Subcutaneous abdominal adipose tissue (tissue), 5 donors: ENCODE measurements at regions not wholly inside any gene's neighbourhood (a gene's known extent, or its start where the extent isn't known, plus 50 kb on each side); places are given as distances from the start of the nearest gene placed in this dataset.
"Not testable (repeated sequence)": the region's sequence is repeated elsewhere in the genome, so short reads cannot be mapped to it uniquely, and the experiment has no call there.

Experiments
- H3K27ac ChIP-seq: one replicate; pipeline ENCODE4 v1.7.0; 2013; ENCODE audit warnings: low read depth, mild to moderate bottlenecking, inconsistent platforms, low read length, moderate library complexity
- H3K27me3 ChIP-seq, 5 donors: one replicate each; pipeline ENCODE4 v1.7.0; 2013; ENCODE audit warnings: low read length in 5 of 5, inconsistent platforms in 1 of 5; ENCODE audit not compliant: control insufficient read depth in 5 of 5, insufficient read depth in 4 of 5
- H3K36me3 ChIP-seq, 5 donors: one replicate each; pipeline ENCODE4 v1.7.0; 2013; ENCODE audit warnings: low read length in 5 of 5; ENCODE audit not compliant: control insufficient read depth in 5 of 5, insufficient read depth in 5 of 5
- H3K4me1 ChIP-seq, 5 donors: one replicate each; pipeline ENCODE4 v1.7.0; 2013; ENCODE audit warnings: low read length in 5 of 5, mild to moderate bottlenecking in 3 of 5, moderate library complexity in 1 of 5; ENCODE audit not compliant: control insufficient read depth in 5 of 5, insufficient read depth in 5 of 5
- H3K4me3 ChIP-seq, 5 donors: one replicate each; pipeline ENCODE4 v1.7.0; 2013; ENCODE audit warnings: low read length in 5 of 5, low read depth in 1 of 5
- H3K9ac ChIP-seq, 5 donors: one replicate each; pipeline ENCODE4 v1.7.0; 2013; ENCODE audit warnings: low read length in 5 of 5, mild to moderate bottlenecking in 4 of 5, moderate library complexity in 3 of 5
- H3K9me3 ChIP-seq, 5 donors: one replicate each; pipeline ENCODE4 v1.7.0; 2013; ENCODE audit warnings: low read length in 5 of 5; ENCODE audit not compliant: control insufficient read depth in 5 of 5
- donor health status: healthy.
- donor health status: healthy.
- donor health status: healthy.
- donor health status: healthy.
- donor health status: healthy.

- Histone ChIP-seq H3K36me3 (no peaks in the 10 kb centered on the region), H3K9me3 (peaks cover 0 to 4% (median 0%) of the 10 kb centered on the region in 5 donors), H3K27me3 (peaks cover 0 to 3% (median 0%) of the 10 kb centered on the region in 5 donors), H3K27ac (no peak overlapping the region), H3K4me1 (no peaks in the 10 kb centered on the region), H3K9ac (no peak overlapping the region), H3K4me3 (no peak overlapping the region)
Observed at GRCh38 chrX:88072339-88073030, 554.9 kb downstream of the KLHL4 start.

GRCh38 chrX:88101968-88102367, 584.4 kb downstream of the KLHL4 start:
- no peaks in the 10 kb centered on the region for H3K36me3 ChIP-seq
- H3K27ac ChIP-seq: no peak overlapping the region
- H3K4me3 ChIP-seq: no peak overlapping the region
- H3K4me1 ChIP-seq: no peaks in the 10 kb centered on the region
- no peak overlapping the region for H3K9ac ChIP-seq
- peaks cover 0 to 3% (median 0%) of the 10 kb centered on the region in 5 donors for H3K27me3 ChIP-seq
- H3K9me3 ChIP-seq: peaks cover 0 to 3% (median 0%) of the 10 kb centered on the region in 5 donors

- H3K9me3 ChIP-seq: no peaks in the 10 kb centered on the region
- H3K27me3 ChIP-seq: no peaks in the 10 kb centered on the region
- no peak overlapping the region for H3K9ac ChIP-seq
- H3K36me3 ChIP-seq: no peaks in the 10 kb centered on the region
- no peaks in the 10 kb centered on the region for H3K4me1 ChIP-seq
- H3K4me3 ChIP-seq: no peak overlapping the region
- no peak overlapping the region for H3K27ac ChIP-seq
Observed at GRCh38 chrX:88135735-88136134, 611.3 kb upstream of the CPXCR1 start.

DNA sequence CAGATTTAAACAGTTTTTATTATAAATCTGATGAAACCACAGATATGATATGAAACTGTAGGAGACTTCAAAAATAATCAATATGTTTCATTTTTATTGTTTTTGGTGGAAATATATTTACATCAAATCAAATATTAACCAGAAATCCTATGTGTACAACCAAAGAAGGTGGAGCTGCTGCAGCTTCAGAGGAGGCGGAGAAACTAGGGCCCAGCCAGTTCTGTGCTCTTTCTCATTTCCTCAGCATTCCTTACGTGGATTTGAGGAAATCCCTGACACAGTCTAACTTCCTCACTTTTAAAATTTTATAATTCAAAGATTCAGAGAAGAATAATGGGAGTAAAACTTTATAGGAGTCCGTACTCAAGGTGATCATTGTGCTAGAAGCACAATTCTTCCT, 610.7 kb upstream of the CPXCR1 start:
- H3K4me1 ChIP-seq: no peaks in the 10 kb centered on the region
- H3K27ac ChIP-seq: no peak overlapping the region
- H3K36me3 ChIP-seq: no peaks in the 10 kb centered on the region
- H3K27me3 ChIP-seq: no peaks in the 10 kb centered on the region
- no peaks in the 10 kb centered on the region for H3K9me3 ChIP-seq
- H3K9ac ChIP-seq: no peak overlapping the region
- H3K4me3 ChIP-seq: no peak overlapping the region

DNA sequence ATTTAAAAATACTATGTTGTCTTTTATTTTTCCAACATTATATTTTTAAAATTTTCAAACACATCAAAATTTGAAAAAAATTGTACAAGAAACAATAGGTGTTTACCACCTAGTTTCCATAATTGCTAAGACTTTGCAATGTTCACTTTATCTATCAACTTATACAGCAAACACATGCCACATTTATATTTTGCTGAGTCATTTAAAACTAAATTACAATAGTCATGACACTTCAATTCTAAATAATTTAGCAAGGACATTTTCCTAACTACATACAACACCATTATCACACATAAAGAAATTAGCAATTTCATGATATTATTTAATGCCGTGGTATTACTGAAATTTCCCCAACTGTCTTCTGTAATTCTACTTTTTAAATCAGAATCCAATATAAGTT, 600.4 kb upstream of the CPXCR1 start:
- H3K9me3 ChIP-seq: no peaks in the 10 kb centered on the region
- H3K4me3 ChIP-seq: no peak overlapping the region
- peaks cover 0 to 3% (median 0%) of the 10 kb centered on the region in 5 donors for H3K27me3 ChIP-seq
- H3K4me1 ChIP-seq: no peaks in the 10 kb centered on the region
- no peak overlapping the region for H3K27ac ChIP-seq
- no peak overlapping the region for H3K9ac ChIP-seq
- no peaks in the 10 kb centered on the region for H3K36me3 ChIP-seq

DNA sequence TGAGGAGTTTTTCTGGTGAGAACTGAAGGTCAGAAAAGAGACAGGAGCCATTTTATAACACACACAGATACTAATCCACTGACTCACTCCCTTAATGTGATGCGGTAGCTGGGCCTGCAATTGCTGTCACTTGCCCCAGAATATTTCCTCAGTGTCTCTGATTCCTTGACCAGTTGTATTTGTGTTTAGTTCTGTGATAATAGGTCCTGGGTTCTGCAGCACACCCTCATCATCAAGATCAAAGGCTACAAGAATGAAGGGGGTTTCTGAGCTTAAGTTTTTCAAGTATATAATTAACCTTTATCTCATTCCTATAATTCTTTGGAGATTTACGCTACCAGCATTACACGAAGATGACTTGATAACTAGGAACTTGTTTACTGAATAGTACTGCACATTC, 576.5 kb upstream of the CPXCR1 start:
- peaks cover 0 to 10% (median 5%) of the 10 kb centered on the region in 5 donors for H3K27me3 ChIP-seq
- no peak overlapping the region for H3K27ac ChIP-seq
- no peak overlapping the region for H3K9ac ChIP-seq
- peaks cover 0 to 5% (median 0%) of the 10 kb centered on the region in 5 donors for H3K9me3 ChIP-seq
- no peak overlapping the region for H3K4me3 ChIP-seq
- no peaks in the 10 kb centered on the region for H3K4me1 ChIP-seq
- peaks cover 0 to 2% (median 0%) of the 10 kb centered on the region in 5 donors for H3K36me3 ChIP-seq

DNA sequence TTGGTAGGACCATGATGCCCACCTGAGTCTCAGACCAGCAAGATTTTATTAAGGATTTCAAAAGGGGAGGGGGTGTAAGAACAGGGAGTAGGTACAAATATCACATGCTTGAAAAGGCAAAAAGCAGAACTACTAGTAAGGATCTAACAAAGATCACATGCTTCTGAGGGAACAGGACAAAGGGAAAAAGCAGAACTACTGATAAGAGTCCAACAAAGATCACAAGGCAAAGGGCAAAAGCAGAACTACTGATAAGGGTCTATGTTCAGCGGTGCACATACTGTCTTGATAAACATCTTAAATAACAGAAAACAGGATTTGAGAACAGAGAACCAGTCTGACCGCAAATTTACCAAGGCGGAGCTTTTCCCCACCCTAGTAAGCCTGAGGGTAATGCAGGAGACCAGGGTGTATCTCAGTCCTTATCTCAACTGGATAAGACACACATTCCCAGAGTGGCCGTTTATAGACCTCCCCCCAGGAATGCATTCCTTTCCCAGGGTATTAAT, 573.0 kb upstream of the CPXCR1 start:
- H3K9me3 ChIP-seq, H3K36me3 ChIP-seq, H3K27ac ChIP-seq, H3K4me3 ChIP-seq, H3K4me1 ChIP-seq, H3K9ac ChIP-seq: not testable (repeated sequence)
- peaks cover 1 to 11% (median 2%) of the 10 kb centered on the region in 5 donors for H3K27me3 ChIP-seq

DNA sequence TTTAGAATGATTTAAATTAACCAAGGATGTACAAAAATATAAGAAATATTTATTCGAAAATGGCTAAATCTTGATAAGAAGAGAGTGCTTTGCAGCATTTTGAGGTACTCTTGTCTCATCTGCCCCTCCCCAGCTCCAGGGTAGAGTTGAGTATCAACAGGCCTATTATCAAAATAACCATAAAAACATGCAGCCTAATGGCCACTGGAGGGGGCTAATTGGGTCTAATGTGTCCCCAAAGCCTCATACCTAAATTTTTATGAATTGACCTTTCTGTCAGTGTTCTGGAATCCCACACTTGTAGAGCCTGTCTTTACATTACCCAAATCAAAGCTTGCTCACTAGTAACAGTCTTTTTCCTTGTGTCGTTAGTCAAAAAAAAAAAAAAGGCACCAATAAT, 544.9 kb upstream of the CPXCR1 start:
- H3K4me1 ChIP-seq: no peaks in the 10 kb centered on the region
- no peak overlapping the region for H3K9ac ChIP-seq
- H3K27ac ChIP-seq: no peak overlapping the region
- no peaks in the 10 kb centered on the region for H3K36me3 ChIP-seq
- H3K4me3 ChIP-seq: no peak overlapping the region
- H3K9me3 ChIP-seq: no peaks in the 10 kb centered on the region
- peaks cover 0 to 5% (median 0%) of the 10 kb centered on the region in 5 donors for H3K27me3 ChIP-seq

- Histone ChIP-seq H3K27me3 (peaks cover 0 to 2% (median 0%) of the 10 kb centered on the region in 5 donors), H3K27ac (no peak overlapping the region), H3K9ac (no peak overlapping the region), H3K4me1 (no peaks in the 10 kb centered on the region), H3K4me3 (no peak overlapping the region), H3K36me3 (no peaks in the 10 kb centered on the region), H3K9me3 (peaks cover 0 to 4% (median 0%) of the 10 kb centered on the region in 5 donors)
Observed at GRCh38 chrX:88244066-88244465, 503.0 kb upstream of the CPXCR1 start.

DNA sequence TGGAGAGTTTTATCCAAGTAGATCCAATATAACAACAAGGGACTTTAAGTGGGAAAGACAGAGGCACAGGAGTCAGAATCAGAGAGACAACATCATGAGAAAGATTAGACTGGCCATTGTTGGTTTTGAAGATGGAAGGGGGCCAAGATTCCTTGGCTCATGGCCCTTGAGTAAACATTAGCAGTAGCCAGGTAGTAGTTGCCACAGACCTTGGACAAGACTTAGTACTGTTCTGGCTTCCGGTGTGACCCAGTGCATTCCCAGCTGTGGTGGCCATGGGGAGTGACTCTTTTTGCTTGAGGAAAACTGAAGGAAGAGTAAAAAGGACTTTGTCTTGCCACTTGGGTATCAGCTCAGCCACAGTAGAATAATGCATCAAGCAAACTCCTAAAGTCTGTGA, 462.2 kb upstream of the CPXCR1 start:
- Histone ChIP-seq H3K9me3 (peaks cover 0 to 4% (median 2%) of the 10 kb centered on the region in 5 donors), H3K9ac (no peak overlapping the region), H3K27me3 (peaks cover 0 to 3% (median 0%) of the 10 kb centered on the region in 5 donors), H3K27ac (no peak overlapping the region), H3K36me3 (no peaks in the 10 kb centered on the region), H3K4me1 (no peaks in the 10 kb centered on the region), H3K4me3 (no peak overlapping the region)
